GM21526 (cell line): ENCODE measurements at regions not wholly inside any gene's neighbourhood (a gene's known extent, or its start where the extent isn't known, plus 50 kb on each side); places are given as distances from the start of the nearest gene placed in this dataset.

Experiments used
- ATAC-seq: cut with Tn5 transposase; IDR thresholded peaks from one replicate; pipeline ENCODE4 v1.9.1; 2021; ENCODE audit warnings: moderate library complexity; ENCODE audit not compliant: unreplicated experiment, low FRiP score

DNA sequence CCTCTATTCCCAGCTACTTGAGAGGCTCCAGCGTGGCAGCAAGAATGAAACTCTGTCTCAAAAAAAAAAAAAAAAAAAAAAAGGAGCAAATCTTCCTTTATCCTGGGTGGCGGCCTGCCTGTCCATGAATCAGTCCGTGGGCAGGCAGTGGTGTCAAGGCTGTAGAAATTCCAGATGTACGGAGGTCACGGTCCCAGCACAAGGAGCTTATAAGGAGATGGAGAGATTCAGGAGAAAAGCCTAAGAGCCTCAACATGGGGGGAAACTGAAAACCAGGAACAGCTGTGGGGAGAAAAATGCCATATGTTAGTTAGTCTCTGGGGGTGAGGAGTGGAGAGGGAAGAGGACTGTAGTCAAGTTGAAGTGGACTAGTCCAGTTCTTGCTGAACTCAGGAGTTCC lies 130.5 kb upstream of the CRY1 start:
- no peak for ATAC-seq

DNA sequence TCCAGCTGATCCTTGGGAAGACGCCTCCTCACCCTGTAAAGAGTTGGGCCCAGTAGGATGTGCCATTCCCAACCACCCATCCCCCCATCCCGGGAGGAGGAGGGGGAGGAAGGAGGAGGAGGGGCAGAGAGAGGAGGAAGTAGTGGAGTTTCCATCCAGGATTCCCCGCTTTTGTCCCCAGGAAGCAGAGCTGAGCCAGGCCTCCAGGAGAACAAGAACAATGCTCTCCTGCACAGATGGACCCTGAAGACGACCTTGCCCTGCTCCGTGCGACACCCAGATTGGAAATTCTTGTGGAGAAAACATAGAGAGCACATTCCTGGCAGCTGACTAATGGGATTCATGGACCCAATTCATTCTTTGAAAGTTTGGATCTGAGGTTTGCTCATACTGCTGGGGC lies 132.3 kb upstream of the CRY1 start:
- no peak for ATAC-seq

DNA sequence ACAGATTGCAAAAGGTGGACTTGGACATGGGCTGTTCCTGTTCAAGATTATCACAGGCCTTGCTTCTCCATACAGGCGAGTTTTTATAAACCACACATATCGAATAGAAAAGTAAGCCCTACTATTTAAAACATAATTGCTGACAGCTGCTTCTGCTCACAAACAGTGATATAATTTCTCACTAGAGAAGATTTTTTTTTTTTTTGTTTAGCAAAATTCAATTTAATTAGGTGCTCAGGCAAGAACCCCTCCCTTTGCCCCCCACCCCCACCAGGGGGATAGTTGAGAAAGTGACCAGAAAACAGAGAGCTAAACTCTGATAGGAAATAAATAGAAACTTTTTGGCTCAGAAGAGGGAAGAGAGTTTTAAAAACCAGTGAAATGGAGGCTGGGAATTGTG lies 132.8 kb upstream of the CRY1 start:
- ATAC-seq, result no peak

DNA sequence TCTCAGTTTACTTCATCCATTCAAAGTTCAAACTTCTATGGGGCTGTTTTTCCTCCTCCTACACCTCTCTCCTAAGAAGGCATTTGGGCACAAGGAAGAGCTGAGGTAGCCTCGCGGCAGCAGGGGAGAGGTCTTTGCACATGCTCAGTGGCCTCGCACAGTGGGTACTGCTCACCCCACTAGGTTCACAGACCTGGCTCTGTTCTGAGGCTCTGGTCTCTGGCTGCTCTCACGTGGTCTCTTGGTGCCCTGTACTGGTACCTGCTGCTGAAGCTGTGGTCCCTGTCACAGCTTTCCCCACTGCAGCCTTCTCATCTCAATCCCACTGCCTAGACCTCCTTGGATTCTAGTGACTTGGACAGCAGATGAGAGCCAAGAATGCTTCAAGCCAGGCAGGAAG lies 134.7 kb upstream of the CRY1 start:
- no peak for ATAC-seq

DNA sequence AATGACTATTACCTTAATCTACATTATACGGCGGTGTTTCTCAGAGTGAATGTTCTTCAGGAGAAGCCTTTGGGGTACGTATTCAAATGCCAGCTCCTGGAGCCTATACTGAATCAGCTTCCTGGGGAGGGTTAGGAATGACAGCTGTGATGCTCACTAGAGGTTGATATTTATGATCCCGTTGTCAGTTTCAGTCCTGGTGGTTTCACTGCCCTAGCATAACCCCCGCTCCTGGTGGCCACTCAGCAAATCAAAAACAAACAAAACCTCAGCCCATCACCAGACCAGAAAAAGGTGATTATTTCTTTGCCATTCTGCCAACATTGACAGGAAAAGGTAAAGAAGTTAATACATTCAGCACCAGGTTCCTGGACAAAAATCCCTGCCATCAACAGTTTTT lies 136.5 kb upstream of the CRY1 start:
- no peak for ATAC-seq

DNA sequence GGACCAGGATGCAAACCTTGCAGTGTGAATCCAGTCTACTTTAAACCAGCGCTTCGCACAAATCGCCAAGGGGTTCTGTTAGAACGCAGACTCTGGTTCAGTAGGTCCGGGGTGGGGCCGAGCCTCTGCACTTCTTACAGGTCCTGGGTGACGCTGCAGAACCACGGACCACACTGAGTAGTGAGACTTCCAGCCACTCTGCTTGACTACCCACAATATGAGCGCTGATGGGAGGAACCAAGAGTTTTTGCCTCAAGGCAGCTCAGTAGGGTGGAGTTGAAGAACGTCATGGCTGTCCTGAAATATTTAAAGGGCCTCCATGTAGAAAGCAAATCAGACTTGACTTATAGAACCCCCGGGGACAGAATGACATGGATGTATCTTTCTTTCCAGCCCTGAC lies 138.0 kb upstream of the CRY1 start:
- ATAC-seq, result no peak

DNA sequence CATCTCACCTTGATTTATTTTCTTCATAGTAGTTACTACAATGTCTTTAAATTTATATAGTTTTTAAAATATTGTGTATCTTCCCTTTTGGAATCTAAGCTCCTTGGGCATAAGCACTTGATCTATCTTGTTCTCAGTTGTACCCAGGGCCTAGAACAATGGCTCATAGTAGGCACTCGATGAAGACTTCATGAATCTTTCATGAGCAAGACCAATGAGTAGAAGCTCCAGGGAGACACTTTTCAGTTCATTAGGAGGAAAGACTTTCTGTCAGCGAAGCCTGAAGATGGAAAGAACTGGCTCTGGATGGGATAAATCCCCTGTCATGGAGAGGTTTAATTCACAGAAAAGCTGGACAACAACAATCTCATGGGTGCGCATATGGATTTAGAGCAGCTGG lies 140.2 kb upstream of the CRY1 start:
- ATAC-seq, result no peak

DNA sequence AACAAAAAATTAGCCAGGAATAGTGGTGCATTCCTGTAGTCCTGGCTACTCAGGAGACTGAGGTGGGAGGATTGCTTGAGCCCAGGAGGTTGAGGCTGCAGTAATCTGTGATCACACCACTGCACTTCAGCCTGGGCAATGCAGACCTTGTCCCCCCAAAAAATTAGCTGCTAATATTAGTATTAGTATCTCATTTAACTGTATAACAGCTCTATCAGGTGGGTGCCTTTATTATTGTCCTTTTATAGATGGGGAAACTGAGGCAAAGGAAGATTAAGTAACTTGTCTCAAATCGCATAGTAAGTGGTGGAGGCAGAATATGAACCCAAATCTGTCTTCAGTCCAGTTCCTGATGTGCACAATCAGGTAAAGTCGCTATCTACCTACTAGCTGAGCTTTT lies 142.3 kb upstream of the CRY1 start:
- ATAC-seq, result no peak

DNA sequence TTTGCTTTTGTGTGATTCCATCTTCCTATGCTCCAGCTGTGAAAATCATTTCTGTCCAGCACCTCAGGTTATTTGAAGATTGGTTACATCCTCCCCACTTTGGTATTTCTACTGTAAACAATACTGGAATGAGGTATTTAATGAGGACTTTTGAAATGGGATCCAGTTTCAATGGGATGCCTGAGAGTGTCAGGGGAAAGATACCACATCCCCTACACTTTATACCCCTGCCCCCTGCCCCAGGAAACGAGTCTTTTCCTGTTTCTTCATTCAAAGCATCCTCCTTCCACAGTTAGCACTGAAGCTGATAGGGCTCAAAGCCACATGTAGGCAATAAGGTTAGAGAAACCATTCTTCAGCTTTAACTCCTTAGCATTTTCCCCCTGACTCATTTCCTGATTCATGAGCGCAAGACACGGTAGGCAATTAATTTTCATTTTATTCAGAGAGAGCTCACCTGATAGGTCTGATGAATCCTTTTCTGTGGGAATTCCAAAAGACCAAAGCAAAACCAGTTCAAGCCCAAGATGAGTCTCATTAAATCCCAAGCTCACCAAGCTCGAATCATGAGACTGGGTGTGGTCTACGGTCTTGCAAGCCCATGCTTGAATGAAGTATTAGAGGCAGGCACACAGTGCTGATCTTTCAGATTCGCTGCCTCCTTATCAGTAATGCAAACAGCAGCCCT lies 143.6 kb upstream of the CRY1 start:
- ATAC-seq, result no peak

DNA sequence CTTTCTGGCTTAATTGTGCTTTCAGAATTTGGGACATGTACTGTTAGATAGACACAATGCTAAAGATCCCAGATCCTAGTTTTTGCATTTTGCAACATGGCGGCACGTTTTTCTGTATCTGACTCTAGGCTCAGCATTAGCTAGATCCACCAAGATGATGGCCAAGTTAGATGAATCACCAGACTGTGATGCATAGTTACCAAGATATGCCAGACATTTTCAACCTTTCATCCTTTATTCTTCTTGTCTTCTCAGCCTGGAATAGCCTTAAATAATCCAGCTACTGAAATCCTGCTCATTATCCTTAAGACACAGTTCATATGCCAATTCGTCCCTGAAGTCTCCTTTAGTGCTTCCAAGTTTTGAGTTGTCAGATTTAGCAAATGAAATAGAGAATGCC lies 144.9 kb upstream of the CRY1 start:
- no peak for ATAC-seq

- no peak for ATAC-seq
Measured at GRCh38 chr12:107241411-107241810, 148.1 kb upstream of the CRY1 start.

DNA sequence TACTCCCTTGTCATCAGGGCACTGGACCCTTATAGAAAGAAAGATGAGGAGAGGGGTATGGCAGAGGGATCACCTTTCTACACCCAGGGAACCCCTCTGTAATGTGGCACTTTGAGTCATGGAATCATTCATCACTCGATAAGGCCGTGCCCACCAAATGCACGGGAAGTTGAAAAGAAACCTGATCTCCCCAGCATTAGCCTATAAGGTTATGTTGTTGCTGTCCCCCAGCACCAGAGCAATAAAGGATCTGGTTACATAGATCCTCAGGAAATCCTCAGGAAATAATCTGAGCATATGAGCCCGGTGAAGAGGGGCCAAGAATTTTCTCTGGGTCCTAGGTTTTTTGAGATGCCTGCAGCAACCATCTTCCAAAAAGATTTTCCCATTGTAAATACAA lies 148.8 kb upstream of the CRY1 start:
- ATAC-seq, result no peak

- no peak for ATAC-seq
Measured at GRCh38 chr12:107243341-107243740, 150.0 kb upstream of the CRY1 start.

DNA sequence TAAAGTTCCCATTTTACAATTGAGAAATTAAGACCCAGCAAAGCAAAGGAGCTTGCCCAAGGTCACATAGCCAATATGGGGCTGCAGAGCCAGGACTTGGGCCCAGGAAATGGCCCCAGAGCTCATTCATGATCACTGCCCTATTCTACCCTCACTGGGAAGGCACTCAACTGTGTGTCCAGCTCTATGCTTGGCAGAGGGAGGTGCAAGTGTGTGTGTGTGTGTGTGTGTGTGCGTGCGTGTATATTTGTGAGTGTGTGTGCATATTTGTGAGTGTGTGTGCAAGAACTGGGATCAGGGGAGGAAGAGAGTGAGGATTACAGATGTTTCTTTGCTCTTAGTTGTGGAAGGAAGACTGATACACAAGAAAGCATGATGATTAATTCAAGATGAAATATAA lies 151.2 kb upstream of the CRY1 start:
- ATAC-seq, result no peak

DNA sequence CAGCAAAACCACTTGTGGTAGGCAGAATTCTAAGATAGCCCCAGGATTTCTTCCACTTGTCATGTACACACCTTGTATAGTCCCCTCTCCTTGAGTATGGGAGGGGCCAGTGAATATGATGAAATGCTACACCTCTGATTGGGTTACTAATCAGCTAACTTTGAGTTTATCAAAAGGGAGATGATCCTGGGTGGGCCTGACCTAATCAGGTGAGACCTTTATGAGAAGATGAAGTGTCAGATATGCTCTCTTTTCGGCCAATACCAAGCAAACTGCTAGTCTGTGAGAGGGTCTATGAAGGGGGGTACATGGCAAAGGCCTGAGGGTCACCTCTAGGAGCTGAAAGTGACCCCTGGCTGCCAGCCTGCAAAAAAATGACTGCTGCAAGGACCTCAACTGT lies 154.3 kb upstream of the CRY1 start:
- no peak for ATAC-seq

- ATAC-seq, result no peak
Measured at GRCh38 chr12:107248187-107248586, 154.8 kb upstream of the CRY1 start.

DNA sequence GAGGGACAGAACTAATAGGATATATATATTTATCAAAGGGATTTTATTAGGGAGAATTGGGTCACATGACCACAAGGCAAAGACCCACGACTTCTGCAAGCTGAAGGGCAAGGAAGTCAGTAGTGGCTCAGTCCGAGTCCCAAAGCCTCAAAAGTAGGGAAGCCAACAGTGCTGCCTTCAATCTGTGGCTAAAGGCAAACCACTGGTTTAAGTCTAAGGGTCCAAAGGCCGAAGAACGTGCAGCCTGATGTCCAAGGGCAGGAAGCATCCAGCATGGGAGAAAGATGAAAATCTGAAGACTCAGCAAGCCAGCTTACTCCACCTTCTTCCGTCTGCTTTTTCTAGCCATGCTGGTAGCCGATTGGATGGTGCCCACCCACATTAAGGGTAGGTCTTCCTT lies 157.9 kb upstream of the CRY1 start:
- ATAC-seq, result no peak

DNA sequence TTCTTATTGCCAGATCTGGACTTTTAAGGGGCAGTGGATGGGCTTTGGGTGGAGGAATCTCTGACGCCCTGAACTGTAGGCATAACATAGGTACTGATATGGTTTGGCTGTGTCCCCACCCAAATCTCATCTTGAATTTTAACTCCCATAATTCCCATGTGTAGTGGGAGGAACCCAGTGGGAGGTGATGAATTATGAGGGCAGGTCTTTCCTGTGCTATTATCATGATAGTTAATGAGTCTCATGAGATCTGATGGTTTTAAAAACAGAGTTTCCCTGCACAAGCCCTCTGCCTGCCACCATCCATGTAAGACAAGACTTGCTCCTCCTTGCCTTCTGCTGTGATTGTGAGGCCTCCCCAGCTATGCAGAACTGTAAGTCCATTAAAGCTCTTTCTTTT lies 160.0 kb upstream of the CRY1 start:
- ATAC-seq, result no peak

DNA sequence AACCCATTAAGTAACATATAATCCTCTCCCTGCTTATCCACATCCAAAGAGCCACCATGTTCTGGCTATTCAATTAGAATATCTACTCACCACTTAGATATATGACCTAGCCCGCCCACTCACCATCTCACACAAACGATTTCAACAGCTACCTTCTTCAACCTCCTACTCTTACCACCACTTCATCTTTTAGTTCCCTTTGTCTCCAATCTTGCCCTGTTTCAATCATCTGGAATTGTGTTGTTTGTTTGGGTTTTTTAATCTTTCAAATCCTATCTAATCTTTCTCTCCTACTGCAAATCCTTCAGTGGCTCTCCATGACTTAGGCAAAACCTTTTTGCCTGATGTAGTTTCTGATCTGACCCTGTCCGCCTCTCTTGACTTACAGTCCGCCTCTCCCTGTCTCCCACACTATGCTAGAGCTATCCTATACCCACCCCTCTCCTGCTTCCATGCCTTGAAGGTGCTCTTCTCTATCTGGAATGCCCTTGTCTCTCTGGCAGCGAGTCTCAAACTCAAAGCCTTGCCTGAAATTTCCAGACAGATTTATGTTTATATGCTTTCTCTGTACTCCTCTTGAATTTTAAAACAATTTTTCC lies 161.0 kb upstream of the CRY1 start:
- ATAC-seq, result no peak

GRCh38 chr12:107258780-107259179 lies 165.4 kb upstream of the CRY1 start:
- no peak for ATAC-seq

DNA sequence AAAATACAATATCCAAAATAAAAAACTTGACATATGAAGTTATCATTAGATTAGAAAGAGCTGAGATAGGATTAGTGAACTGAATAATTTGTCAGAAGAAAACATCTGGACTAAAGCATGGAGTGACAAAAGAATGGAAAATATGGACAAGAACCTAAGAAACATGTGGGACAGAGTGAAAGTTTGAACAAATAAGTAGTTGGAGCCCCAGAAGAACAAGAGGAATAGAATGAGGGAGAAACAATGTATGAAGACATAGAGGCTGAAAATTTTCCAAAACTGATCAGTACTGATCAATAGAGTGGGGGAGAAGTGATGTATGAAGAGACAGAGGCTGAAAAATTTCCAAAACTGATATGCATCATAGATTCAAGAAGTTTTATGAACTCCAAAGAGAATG lies 170.6 kb upstream of the CRY1 start:
- ATAC-seq, result no peak

DNA sequence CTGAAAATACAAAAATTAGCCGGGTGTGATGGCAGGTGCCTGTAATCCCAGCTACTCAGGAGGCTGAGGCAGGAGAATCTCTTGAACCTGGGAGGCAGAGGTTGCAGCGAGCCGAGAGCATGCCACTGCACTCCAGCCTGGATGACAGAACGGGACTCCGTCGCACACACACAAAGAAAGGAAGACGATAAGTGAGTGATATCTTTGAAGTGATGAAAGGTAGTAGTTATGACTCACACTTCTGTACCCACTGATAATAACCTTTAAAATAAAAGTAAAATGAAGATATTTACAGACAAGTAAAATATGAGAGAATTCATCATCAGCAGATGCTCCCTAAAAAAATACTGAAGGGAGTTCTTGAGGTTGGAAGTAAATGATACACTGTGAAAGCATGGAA lies 171.3 kb upstream of the CRY1 start:
- no peak for ATAC-seq

- no peak for ATAC-seq
Measured at GRCh38 chr12:107267604-107268003, 174.3 kb upstream of the CRY1 start.
